ENCODE measurements at regions not wholly inside any gene's neighbourhood (a gene's known extent, or its start where the extent isn't known, plus 50 kb on each side); places are given as distances from the start of the nearest gene placed in this dataset.

DNA sequence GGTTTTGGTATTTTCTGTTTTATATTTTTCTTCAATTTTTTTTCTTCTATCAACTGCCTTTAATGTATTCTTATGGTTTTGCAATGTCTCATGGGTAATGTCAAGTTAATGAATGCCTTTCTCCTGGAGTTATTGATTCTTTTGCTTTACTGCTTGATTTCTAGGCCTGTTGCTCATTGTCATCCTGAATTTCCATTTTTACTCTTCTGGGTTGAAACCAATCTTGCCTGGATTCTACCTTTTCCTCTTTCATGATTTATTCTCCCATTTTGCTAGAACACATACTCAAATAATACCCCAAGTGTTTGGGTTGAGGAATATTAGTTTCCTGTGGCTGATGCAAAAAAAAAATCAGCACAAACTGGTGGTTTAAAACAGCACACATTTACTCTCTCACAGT lies 315.2 kb upstream of the PDZRN3 start:
- DNase-seq (ENCODE audit: low read depth in 1 of 2, low spot score in 1 of 2) = no peak
- no peak for TF ChIP-seq CBX2 (IDR thresholded peaks at IDR 0.05; ENCODE audit: borderline replicate concordance, low read depth)
- no peak for TF ChIP-seq CHD2 (IDR thresholded peaks at IDR 0.05; ENCODE audit: low read length, partially characterized antibody)
- TF ChIP-seq RNF2 (IDR thresholded peaks at IDR 0.05; ENCODE audit: borderline replicate concordance, low read depth) = no peak
- TF ChIP-seq KDM1A (IDR thresholded peaks at IDR 0.05; ENCODE audit: low read depth) = no peak
- TF ChIP-seq HDAC2 (IDR thresholded peaks at IDR 0.05) = no peak
- TF ChIP-seq, protein P1, sequence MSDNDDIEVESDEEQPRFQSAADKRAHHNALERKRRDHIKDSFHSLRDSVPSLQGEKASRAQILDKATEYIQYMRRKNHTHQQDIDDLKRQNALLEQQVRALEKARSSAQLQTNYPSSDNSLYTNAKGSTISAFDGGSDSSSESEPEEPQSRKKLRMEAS (IDR thresholded peaks at IDR 0.05) = no peak
- no peak for TF ChIP-seq FOSB (CRISPR knock-in tag; IDR thresholded peaks at IDR 0.05)
- no peak for TF ChIP-seq RAD21 (conservative IDR thresholded peaks at IDR 0.05 in 1 of 2, IDR thresholded peaks at IDR 0.05 in 1 of 2)
- no peak for TF ChIP-seq RCOR1 (IDR thresholded peaks at IDR 0.05; ENCODE audit: low read depth, low read length)
- TF ChIP-seq BHLHE40 (IDR thresholded peaks at IDR 0.05; ENCODE audit: low read depth, low read length) = no peak
- no peak for TF ChIP-seq NFE2L2 (conservative IDR thresholded peaks at IDR 0.05; ENCODE audit: low read length)
- no peak for TF ChIP-seq SREBF2 (IDR thresholded peaks at IDR 0.05)
- CTCF ChIA-PET = no interaction called here
- no peak overlapping the region for H3K4me2 ChIP-seq
- no peaks in the 10 kb centered on the region for H3K4me1 ChIP-seq
- H3K9me3 ChIP-seq = no peaks in the 10 kb centered on the region; the same call in 2 of the 3 replicates
- H3K27ac ChIP-seq = no peak overlapping the region
- ATAC-seq = no peak
- POLR2A ChIA-PET = no interaction called here
- no peak for FAIRE-seq
- H3K4me3 ChIP-seq = no peak overlapping the region

- FAIRE-seq (no peak), ATAC-seq (no peak), DNase-seq (ENCODE audit: low read depth in 1 of 2, low spot score in 1 of 2) (no peak)
- ChIA-PET CTCF (no interaction called here), POLR2A (no interaction called here)
- Histone ChIP-seq H3K27ac (no peak overlapping the region), H3K4me1 (no peaks in the 10 kb centered on the region), H3K4me2 (no peak overlapping the region), H3K9me3 (no peaks in the 10 kb centered on the region), H3K4me3 (no peak overlapping the region)
- TF ChIP-seq, protein P2, sequence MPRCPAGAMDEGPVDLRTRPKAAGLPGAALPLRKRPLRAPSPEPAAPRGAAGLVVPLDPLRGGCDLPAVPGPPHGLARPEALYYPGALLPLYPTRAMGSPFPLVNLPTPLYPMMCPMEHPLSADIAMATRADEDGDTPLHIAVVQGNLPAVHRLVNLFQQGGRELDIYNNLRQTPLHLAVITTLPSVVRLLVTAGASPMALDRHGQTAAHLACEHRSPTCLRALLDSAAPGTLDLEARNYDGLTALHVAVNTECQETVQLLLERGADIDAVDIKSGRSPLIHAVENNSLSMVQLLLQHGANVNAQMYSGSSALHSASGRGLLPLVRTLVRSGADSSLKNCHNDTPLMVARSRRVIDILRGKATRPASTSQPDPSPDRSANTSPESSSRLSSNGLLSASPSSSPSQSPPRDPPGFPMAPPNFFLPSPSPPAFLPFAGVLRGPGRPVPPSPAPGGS (IDR thresholded peaks at IDR 0.05) = no peak
- TF ChIP-seq E2F6 (IDR thresholded peaks at IDR 0.05; ENCODE audit: borderline replicate concordance, low read depth) (no peak), MAFK (IDR thresholded peaks at IDR 0.05; ENCODE audit: partially characterized antibody) (no peak), RCOR1 (IDR thresholded peaks at IDR 0.05; ENCODE audit: low read depth, low read length) (no peak), POLR2AphosphoS2 (conservative IDR thresholded peaks at IDR 0.05; ENCODE audit: low read length) (no peak), HOXB13 (CRISPR knock-in tag; IDR thresholded peaks at IDR 0.05; ENCODE audit: low read depth) (no peak), TFCP2L1 (CRISPR knock-in tag; IDR thresholded peaks at IDR 0.05) (no peak)
- 1% methylated on average over 3 of the region's 3 CpGs for WGBS (ENCODE audit: missing lambda C conversion rate)
These were observed 308.8 kb upstream of the PDZRN3 start for GRCh38 chr3:73933585-73933984.

DNA sequence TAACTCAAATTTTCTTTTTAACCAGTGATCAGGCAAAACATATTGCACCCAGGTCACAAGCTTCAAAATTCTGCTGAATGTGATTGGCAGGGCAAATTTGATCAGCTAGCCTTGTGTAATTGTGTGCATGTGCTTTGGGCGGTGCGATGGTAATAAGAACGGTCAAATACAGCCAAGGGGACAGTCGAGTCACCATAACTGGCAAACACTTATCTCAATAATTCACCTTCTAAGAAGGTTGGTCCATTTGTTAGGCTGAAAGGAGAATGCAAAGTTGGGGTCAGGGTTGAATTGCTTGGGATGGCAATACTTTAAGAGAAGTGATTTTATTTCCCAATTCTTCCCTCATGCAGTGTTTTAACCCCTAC lies 302.4 kb upstream of the PDZRN3 start:
- POLR2A ChIA-PET = no interaction called here
- Histone ChIP-seq H3K27ac (no peak overlapping the region), H3K4me3 (no peak overlapping the region), H3K4me2 (no peak overlapping the region), H3K4me1 (no peaks in the 10 kb centered on the region), H3K9me3 (no peaks in the 10 kb centered on the region)
- ATAC-seq (no peak), FAIRE-seq (no peak), DNase-seq (ENCODE audit: low read depth in 1 of 2, low spot score in 1 of 2) (no peak)
- CTCF ChIA-PET = no interaction called here
- 47% methylated on average over 4 of the region's 4 CpGs for WGBS (ENCODE audit: missing lambda C conversion rate)
- TF ChIP-seq MYC (IDR thresholded peaks at IDR 0.05; ENCODE audit: borderline replicate concordance, low read length) (no peak), KDM5A (IDR thresholded peaks at IDR 0.05) (no peak), JUN (IDR thresholded peaks at IDR 0.05) (no peak), KDM1A (IDR thresholded peaks at IDR 0.05; ENCODE audit: low read depth) (no peak), POLR2AphosphoS2 (conservative IDR thresholded peaks at IDR 0.05; ENCODE audit: low read length) (no peak), SREBF2 (IDR thresholded peaks at IDR 0.05) (no peak)
- TF ChIP-seq, protein P3, sequence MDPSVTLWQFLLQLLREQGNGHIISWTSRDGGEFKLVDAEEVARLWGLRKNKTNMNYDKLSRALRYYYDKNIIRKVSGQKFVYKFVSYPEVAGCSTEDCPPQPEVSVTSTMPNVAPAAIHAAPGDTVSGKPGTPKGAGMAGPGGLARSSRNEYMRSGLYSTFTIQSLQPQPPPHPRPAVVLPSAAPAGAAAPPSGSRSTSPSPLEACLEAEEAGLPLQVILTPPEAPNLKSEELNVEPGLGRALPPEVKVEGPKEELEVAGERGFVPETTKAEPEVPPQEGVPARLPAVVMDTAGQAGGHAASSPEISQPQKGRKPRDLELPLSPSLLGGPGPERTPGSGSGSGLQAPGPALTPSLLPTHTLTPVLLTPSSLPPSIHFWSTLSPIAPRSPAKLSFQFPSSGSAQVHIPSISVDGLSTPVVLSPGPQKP (IDR thresholded peaks at IDR 0.05; ENCODE audit: low read depth, low read length) = no peak
